ENCODE measurements at regions not wholly inside any gene's neighbourhood (a gene's known extent, or its start where the extent isn't known, plus 50 kb on each side); places are given as distances from the start of the nearest gene placed in this dataset.

DNA sequence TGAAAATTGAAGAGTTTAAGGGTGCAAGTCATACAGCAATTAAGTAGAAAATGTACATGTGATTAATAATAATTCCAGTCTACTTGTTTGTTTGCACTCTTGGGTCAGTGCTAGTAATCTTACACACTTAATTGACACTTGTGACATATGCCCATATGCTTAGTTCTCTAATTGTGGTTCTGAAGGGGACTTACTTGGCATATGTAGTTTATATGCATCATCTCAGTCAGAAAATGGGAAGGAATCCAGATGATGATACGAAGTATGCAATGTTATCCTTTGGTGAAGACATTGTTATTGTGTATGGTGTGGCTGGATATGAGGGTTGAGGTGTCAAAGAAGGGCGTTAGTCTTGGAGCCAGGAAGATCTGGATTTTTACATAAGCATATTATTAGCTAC is 193.5 kb upstream of the HDAC9 start:
- Histone ChIP-seq H3K9ac (ENCODE audit: low read length) (no peak overlapping the region), H3K27ac (ENCODE audit: low read length) (no peak overlapping the region), H3K79me2 (ENCODE audit: low read length) (no peaks in the 10 kb centered on the region), H3K4me3 (ENCODE audit: low read length) (no peak overlapping the region), H4K20me1 (ENCODE audit: insufficient read depth, low read depth, low read length) (no peaks in the 10 kb centered on the region), H3K4me1 (ENCODE audit: low read length) (no peaks in the 10 kb centered on the region), H3K9me2 (replicated peaks; ENCODE audit: insufficient read depth, low read length) (no peaks in the 10 kb centered on the region), H2AFZ (ENCODE audit: low read length) (no peak overlapping the region), H3K27me3 (ENCODE audit: low read length) (no peaks in the 10 kb centered on the region), H3K9me3 (ENCODE audit: low read length) (no peaks in the 10 kb centered on the region), H3K36me3 (ENCODE audit: insufficient read depth, low read length) (no peaks in the 10 kb centered on the region), H3K4me2 (ENCODE audit: low read depth, low read length, poor library complexity, severe bottlenecking) (no peak overlapping the region)
- no peak for DNase-seq

- Histone ChIP-seq H4K20me1 (ENCODE audit: insufficient read depth, low read depth, low read length) (no peaks in the 10 kb centered on the region), H2AFZ (ENCODE audit: low read length) (no peak overlapping the region), H3K79me2 (ENCODE audit: low read length) (no peaks in the 10 kb centered on the region), H3K36me3 (ENCODE audit: insufficient read depth, low read length) (no peaks in the 10 kb centered on the region), H3K27me3 (ENCODE audit: low read length) (no peaks in the 10 kb centered on the region), H3K4me1 (ENCODE audit: low read length) (no peaks in the 10 kb centered on the region), H3K4me3 (ENCODE audit: low read length) (no peak overlapping the region), H3K4me2 (ENCODE audit: low read depth, low read length, poor library complexity, severe bottlenecking) (no peak overlapping the region), H3K9me2 (replicated peaks; ENCODE audit: insufficient read depth, low read length) (no peaks in the 10 kb centered on the region), H3K9ac (ENCODE audit: low read length) (no peak overlapping the region), H3K9me3 (ENCODE audit: low read length) (no peaks in the 10 kb centered on the region), H3K27ac (ENCODE audit: low read length) (no peak overlapping the region)
- no peak for DNase-seq
These were observed 189.7 kb upstream of the HDAC9 start for GRCh38 chr7:18305866-18306265.

DNA sequence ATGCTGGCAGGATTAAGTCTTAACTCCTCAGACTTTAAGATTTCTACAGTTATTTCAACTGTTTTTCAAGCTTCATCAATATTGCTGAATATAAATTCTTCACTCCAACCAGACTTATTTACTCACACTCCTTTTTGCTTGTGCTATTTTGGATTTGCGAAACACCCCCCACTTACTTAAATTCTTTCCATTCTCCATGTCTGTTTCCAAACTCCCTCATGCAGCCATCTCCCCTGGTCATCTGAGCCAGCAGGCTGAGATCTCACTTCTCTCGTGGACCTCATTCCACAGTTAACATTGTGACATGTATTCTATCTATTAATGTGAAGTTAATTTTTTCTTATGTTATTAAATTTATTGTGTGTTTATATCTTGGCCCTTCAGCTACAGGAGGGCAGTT is 188.9 kb upstream of the HDAC9 start:
- DNase-seq, result no peak
- no peaks in the 10 kb centered on the region for H3K79me2 ChIP-seq (ENCODE audit: low read length)
- H3K27me3 ChIP-seq (ENCODE audit: low read length), result no peaks in the 10 kb centered on the region
- H3K4me1 ChIP-seq (ENCODE audit: low read length), result no peaks in the 10 kb centered on the region
- no peak overlapping the region for H2AFZ ChIP-seq (ENCODE audit: low read length)
- no peak overlapping the region for H3K4me3 ChIP-seq (ENCODE audit: low read length)
- no peaks in the 10 kb centered on the region for H3K9me2 ChIP-seq (replicated peaks; ENCODE audit: insufficient read depth, low read length)
- H4K20me1 ChIP-seq (ENCODE audit: insufficient read depth, low read depth, low read length), result no peaks in the 10 kb centered on the region
- no peak overlapping the region for H3K4me2 ChIP-seq (ENCODE audit: low read depth, low read length, poor library complexity, severe bottlenecking)
- H3K27ac ChIP-seq (ENCODE audit: low read length), result no peak overlapping the region
- H3K9ac ChIP-seq (ENCODE audit: low read length), result no peak overlapping the region
- H3K36me3 ChIP-seq (ENCODE audit: insufficient read depth, low read length), result no peaks in the 10 kb centered on the region
- no peaks in the 10 kb centered on the region for H3K9me3 ChIP-seq (ENCODE audit: low read length)

- Histone ChIP-seq H3K27ac (ENCODE audit: low read length) (no peak overlapping the region), H4K20me1 (ENCODE audit: insufficient read depth, low read depth, low read length) (no peaks in the 10 kb centered on the region), H3K9me3 (ENCODE audit: low read length) (no peaks in the 10 kb centered on the region), H3K27me3 (ENCODE audit: low read length) (no peaks in the 10 kb centered on the region), H3K79me2 (ENCODE audit: low read length) (no peaks in the 10 kb centered on the region), H3K4me1 (ENCODE audit: low read length) (no peaks in the 10 kb centered on the region), H3K4me3 (ENCODE audit: low read length) (no peak overlapping the region), H3K9ac (ENCODE audit: low read length) (no peak overlapping the region), H3K4me2 (ENCODE audit: low read depth, low read length, poor library complexity, severe bottlenecking) (no peak overlapping the region), H3K36me3 (ENCODE audit: insufficient read depth, low read length) (no peaks in the 10 kb centered on the region), H2AFZ (ENCODE audit: low read length) (no peak overlapping the region), H3K9me2 (replicated peaks; ENCODE audit: insufficient read depth, low read length) (no peaks in the 10 kb centered on the region)
- DNase-seq, result no peak
These were observed 186.6 kb upstream of the HDAC9 start for GRCh38 chr7:18308938-18309337.

DNA sequence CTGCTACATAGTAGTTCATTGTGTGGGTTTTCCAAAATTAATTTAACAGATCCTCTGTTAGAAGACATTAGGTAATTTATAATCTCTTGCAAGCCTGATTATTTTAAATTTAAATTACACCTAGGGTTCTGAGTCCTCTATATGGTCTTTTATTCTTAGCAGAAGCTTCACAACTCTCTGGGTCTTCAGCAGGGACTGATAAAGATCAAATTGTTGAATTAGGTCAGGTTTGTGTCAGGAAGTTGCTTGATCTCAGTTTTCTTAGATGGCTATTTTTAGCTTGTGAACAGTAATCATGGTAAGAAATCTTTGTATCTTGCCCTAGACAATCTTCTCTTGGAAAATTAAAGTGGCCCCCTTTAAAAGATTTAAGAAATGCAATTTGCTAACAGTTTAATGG is 183.1 kb upstream of the HDAC9 start:
- Histone ChIP-seq H3K9ac (ENCODE audit: low read length) (no peak overlapping the region), H3K79me2 (ENCODE audit: low read length) (no peaks in the 10 kb centered on the region), H3K4me2 (ENCODE audit: low read depth, low read length, poor library complexity, severe bottlenecking) (no peak overlapping the region), H3K4me3 (ENCODE audit: low read length) (no peak overlapping the region), H2AFZ (ENCODE audit: low read length) (no peak overlapping the region), H3K27ac (ENCODE audit: low read length) (no peak overlapping the region), H4K20me1 (ENCODE audit: insufficient read depth, low read depth, low read length) (no peaks in the 10 kb centered on the region), H3K9me2 (replicated peaks; ENCODE audit: insufficient read depth, low read length) (no peaks in the 10 kb centered on the region), H3K27me3 (ENCODE audit: low read length) (no peaks in the 10 kb centered on the region), H3K4me1 (ENCODE audit: low read length) (no peaks in the 10 kb centered on the region), H3K9me3 (ENCODE audit: low read length) (no peaks in the 10 kb centered on the region), H3K36me3 (ENCODE audit: insufficient read depth, low read length) (no peaks in the 10 kb centered on the region)
- DNase-seq, result no peak

GRCh38 chr7:18313965-18314364 is 181.6 kb upstream of the HDAC9 start:
- Histone ChIP-seq H4K20me1 (ENCODE audit: insufficient read depth, low read depth, low read length) (no peaks in the 10 kb centered on the region), H3K79me2 (ENCODE audit: low read length) (no peaks in the 10 kb centered on the region), H3K9me3 (ENCODE audit: low read length) (no peaks in the 10 kb centered on the region), H3K27me3 (ENCODE audit: low read length) (no peaks in the 10 kb centered on the region), H3K9me2 (replicated peaks; ENCODE audit: insufficient read depth, low read length) (no peaks in the 10 kb centered on the region), H3K9ac (ENCODE audit: low read length) (no peak overlapping the region), H3K4me2 (ENCODE audit: low read depth, low read length, poor library complexity, severe bottlenecking) (no peak overlapping the region), H3K27ac (ENCODE audit: low read length) (no peak overlapping the region), H2AFZ (ENCODE audit: low read length) (no peak overlapping the region), H3K4me1 (ENCODE audit: low read length) (no peaks in the 10 kb centered on the region), H3K36me3 (ENCODE audit: insufficient read depth, low read length) (no peaks in the 10 kb centered on the region), H3K4me3 (ENCODE audit: low read length) (no peak overlapping the region)
- DNase-seq, result no peak

GRCh38 chr7:18315241-18315640 is 180.3 kb upstream of the HDAC9 start:
- Histone ChIP-seq H3K79me2 (ENCODE audit: low read length) (no peaks in the 10 kb centered on the region), H3K9ac (ENCODE audit: low read length) (no peak overlapping the region), H3K4me2 (ENCODE audit: low read depth, low read length, poor library complexity, severe bottlenecking) (no peak overlapping the region), H3K9me2 (replicated peaks; ENCODE audit: insufficient read depth, low read length) (no peaks in the 10 kb centered on the region), H3K4me1 (ENCODE audit: low read length) (no peaks in the 10 kb centered on the region), H3K27ac (ENCODE audit: low read length) (no peak overlapping the region), H3K27me3 (ENCODE audit: low read length) (no peaks in the 10 kb centered on the region), H3K4me3 (ENCODE audit: low read length) (no peak overlapping the region), H2AFZ (ENCODE audit: low read length) (no peak overlapping the region), H3K36me3 (ENCODE audit: insufficient read depth, low read length) (no peaks in the 10 kb centered on the region), H3K9me3 (ENCODE audit: low read length) (no peaks in the 10 kb centered on the region), H4K20me1 (ENCODE audit: insufficient read depth, low read depth, low read length) (no peaks in the 10 kb centered on the region)
- no peak for DNase-seq

- Histone ChIP-seq H4K20me1 (ENCODE audit: insufficient read depth, low read depth, low read length) (no peaks in the 10 kb centered on the region), H3K9me2 (replicated peaks; ENCODE audit: insufficient read depth, low read length) (no peaks in the 10 kb centered on the region), H3K4me2 (ENCODE audit: low read depth, low read length, poor library complexity, severe bottlenecking) (no peak overlapping the region), H3K79me2 (ENCODE audit: low read length) (no peaks in the 10 kb centered on the region), H3K36me3 (ENCODE audit: insufficient read depth, low read length) (no peaks in the 10 kb centered on the region), H3K4me1 (ENCODE audit: low read length) (no peaks in the 10 kb centered on the region), H3K9me3 (ENCODE audit: low read length) (no peaks in the 10 kb centered on the region), H3K9ac (ENCODE audit: low read length) (no peak overlapping the region), H3K4me3 (ENCODE audit: low read length) (no peak overlapping the region), H3K27ac (ENCODE audit: low read length) (no peak overlapping the region), H3K27me3 (ENCODE audit: low read length) (no peaks in the 10 kb centered on the region), H2AFZ (ENCODE audit: low read length) (no peak overlapping the region)
- DNase-seq, result no peak
These were observed 177.6 kb upstream of the HDAC9 start for GRCh38 chr7:18317941-18318340.

GRCh38 chr7:18320422-18320821 is 175.1 kb upstream of the HDAC9 start:
- DNase-seq, result no peak
- H3K9me3 ChIP-seq (ENCODE audit: low read length), result no peaks in the 10 kb centered on the region
- H3K27ac ChIP-seq (ENCODE audit: low read length), result no peak overlapping the region

More at GRCh38 chr7:18320422-18320821, 175.1 kb upstream of the HDAC9 start:
- Histone ChIP-seq H3K4me2 (ENCODE audit: low read depth, low read length, poor library complexity, severe bottlenecking) (no peak overlapping the region), H3K9me2 (replicated peaks; ENCODE audit: insufficient read depth, low read length) (no peaks in the 10 kb centered on the region), H3K27me3 (ENCODE audit: low read length) (no peaks in the 10 kb centered on the region), H3K4me3 (ENCODE audit: low read length) (no peak overlapping the region), H3K36me3 (ENCODE audit: insufficient read depth, low read length) (no peaks in the 10 kb centered on the region), H4K20me1 (ENCODE audit: insufficient read depth, low read depth, low read length) (no peaks in the 10 kb centered on the region), H3K79me2 (ENCODE audit: low read length) (no peaks in the 10 kb centered on the region), H2AFZ (ENCODE audit: low read length) (no peak overlapping the region), H3K9ac (ENCODE audit: low read length) (no peak overlapping the region), H3K4me1 (ENCODE audit: low read length) (no peaks in the 10 kb centered on the region)
